IgD-negative memory B cell (primary cell): ENCODE measurements at regions not wholly inside any gene's neighbourhood (a gene's known extent, or its start where the extent isn't known, plus 50 kb on each side); places are given as distances from the start of the nearest gene placed in this dataset.

ENCODE experiments used
- H3K27ac Mint-ChIP-seq, 3 donors: one replicate each; pipeline ENCODE4 v1.8.0; 2020 to 2022; ENCODE audit warnings: mild to moderate bottlenecking in 3 of 3, mixed read lengths in 3 of 3, moderate library complexity in 1 of 3
- H3K27me3 Mint-ChIP-seq: one replicate; pipeline ENCODE4 v1.8.0; 2021; ENCODE audit warnings: mixed read lengths
- H3K36me3 Mint-ChIP-seq: one replicate; pipeline ENCODE4 v1.8.0; 2020; ENCODE audit warnings: mild to moderate bottlenecking, mixed read lengths
- H3K4me1 Mint-ChIP-seq, 3 donors: one replicate each; pipeline ENCODE4 v1.8.0; 2020 to 2022; ENCODE audit warnings: mixed read lengths in 3 of 3, mild to moderate bottlenecking in 1 of 3
- H3K4me3 Mint-ChIP-seq, 4 donors: one replicate each; pipeline ENCODE4 v1.8.0; 2020 to 2022; ENCODE audit warnings: mild to moderate bottlenecking in 4 of 4, mixed read lengths in 4 of 4, moderate library complexity in 3 of 4
- H3K9me3 Mint-ChIP-seq, 3 donors: one replicate each; pipeline ENCODE4 v1.8.0; 2020 to 2021; ENCODE audit warnings: mixed read lengths in 3 of 3, mild to moderate bottlenecking in 1 of 3

DNA sequence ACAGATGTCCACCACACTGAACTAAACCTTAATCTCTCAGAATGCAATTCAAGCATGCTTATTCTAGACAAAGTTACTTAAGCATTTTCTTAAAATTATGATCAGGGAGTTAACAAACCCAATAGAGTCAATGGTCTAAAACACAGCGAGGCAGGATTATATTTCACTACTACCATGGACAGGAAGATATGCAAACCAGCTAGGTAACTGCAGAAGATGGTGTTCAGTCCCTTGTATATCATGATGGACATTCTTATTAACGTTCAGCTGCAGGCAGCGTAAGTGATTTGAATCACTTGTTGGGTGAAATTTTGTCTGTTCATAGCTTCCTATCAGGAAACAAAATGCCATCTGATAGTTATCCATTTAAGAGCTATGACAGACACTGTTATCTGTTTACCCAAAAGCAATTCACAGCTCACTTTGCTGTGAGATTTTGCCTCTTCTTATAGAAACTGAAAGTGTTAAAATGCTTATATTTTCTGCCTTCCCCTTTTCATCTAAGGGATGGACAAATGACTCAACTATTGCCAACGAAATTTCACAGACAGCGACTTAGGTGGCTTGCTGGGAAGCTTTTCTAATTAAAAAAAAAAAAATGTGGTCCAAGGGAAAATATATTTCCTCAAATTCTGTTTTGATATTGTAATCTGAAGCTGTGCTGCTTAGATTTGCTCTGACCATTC is 591.9 kb downstream of the DACH1 start:
- Mint-ChIP-seq H3K27me3 (no peaks in the 10 kb centered on the region), H3K9me3 (peaks cover 0 to 4% (median 3%) of the 10 kb centered on the region in 3 donors), H3K4me3 (no peak overlapping the region), H3K36me3 (peaks cover 2% of the 10 kb centered on the region), H3K4me1 (peaks cover 0 to 11% (median 1%) of the 10 kb centered on the region in 3 donors), H3K27ac (no peak overlapping the region)

DNA sequence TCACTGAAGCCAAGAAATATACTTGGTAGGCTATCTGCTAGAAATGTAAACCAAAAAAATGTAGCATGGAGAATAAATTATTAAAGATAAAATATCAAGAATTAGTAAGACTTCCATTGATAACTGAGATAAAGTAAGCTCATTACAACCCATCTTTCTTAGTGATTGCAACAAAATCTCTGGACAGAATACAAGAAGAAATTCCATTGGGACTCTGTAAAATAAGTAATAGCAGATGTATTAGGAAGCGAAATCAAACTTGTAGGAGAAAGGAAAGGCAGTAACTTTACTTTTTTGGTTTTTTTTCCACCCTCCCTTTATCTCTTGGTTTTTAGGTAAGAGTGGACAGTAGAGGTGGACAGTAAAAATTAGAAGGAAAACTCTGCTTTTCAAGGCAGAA is 605.7 kb downstream of the DACH1 start:
- no peaks in the 10 kb centered on the region for H3K27me3 Mint-ChIP-seq
- peaks cover 0 to 1% (median 0%) of the 10 kb centered on the region in 3 donors for H3K9me3 Mint-ChIP-seq
- no peak overlapping the region for H3K4me3 Mint-ChIP-seq
- H3K36me3 Mint-ChIP-seq = no peaks in the 10 kb centered on the region
- H3K27ac Mint-ChIP-seq = no peak overlapping the region
- H3K4me1 Mint-ChIP-seq = no peaks in the 10 kb centered on the region

DNA sequence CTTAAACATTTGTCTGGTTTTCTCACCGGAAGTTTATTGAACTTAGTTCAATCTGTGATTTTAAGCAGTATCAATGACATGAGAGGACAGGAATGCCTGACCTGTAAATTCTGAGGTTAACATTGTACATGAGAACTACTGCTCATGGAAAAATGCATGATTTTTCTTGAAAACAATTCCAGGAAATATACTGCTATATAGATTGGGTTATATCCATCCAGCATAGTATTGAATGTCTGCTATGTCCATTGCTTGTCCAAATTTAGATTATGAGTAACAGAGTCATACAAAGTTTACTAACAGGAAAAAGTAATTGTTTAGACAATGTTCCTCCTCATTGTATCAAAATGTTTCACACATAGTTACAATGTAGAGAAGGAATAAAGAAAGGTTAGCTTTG is 606.8 kb downstream of the DACH1 start:
- H3K27ac Mint-ChIP-seq = no peak overlapping the region
- peaks cover 0 to 1% (median 0%) of the 10 kb centered on the region in 3 donors for H3K9me3 Mint-ChIP-seq
- H3K27me3 Mint-ChIP-seq = no peaks in the 10 kb centered on the region
- no peaks in the 10 kb centered on the region for H3K36me3 Mint-ChIP-seq
- no peak overlapping the region for H3K4me3 Mint-ChIP-seq
- H3K4me1 Mint-ChIP-seq = no peaks in the 10 kb centered on the region

DNA sequence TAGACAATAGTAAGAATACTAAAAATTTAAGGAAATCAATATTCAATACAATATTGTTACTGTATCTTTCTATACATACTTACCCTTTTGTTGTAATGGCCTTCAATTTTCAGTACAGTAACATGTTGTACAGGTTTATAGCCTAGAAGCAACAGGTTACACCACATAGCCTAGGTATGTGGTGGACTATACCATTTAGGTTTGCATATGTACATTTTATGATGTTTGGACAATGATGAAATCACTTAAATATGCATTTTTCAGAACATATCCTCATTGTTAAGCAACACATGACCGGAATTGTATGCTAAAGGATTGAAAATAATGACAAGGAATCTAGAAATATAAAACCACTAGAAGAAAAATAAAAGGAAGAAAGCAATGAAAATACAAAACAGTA is 611.4 kb downstream of the DACH1 start:
- Mint-ChIP-seq H3K4me3 (no peak overlapping the region), H3K4me1 (no peaks in the 10 kb centered on the region), H3K9me3 (peaks cover 0 to 2% (median 0%) of the 10 kb centered on the region in 3 donors), H3K27me3 (no peaks in the 10 kb centered on the region), H3K36me3 (no peaks in the 10 kb centered on the region), H3K27ac (no peak overlapping the region)

DNA sequence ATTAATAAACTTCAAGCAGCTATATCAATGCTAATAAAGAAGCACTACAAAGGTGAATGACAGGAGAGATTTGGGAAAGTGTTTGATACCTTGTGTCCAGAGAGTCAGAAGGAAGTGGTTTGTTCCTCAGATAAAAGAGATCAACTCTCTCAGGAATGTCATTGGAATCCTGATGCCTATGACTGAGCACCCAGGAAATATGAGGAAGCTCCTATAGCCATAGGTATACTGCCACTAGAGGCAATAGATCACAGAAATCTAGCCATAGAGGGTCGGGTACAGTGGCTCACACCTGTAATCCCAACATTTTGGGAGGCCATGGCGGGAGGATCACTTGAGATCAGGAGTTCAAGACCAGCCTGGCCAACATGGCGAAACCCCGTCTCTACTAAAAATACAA is 612.6 kb downstream of the DACH1 start:
- no peak overlapping the region for H3K4me3 Mint-ChIP-seq
- H3K27ac Mint-ChIP-seq = no peak overlapping the region
- no peaks in the 10 kb centered on the region for H3K27me3 Mint-ChIP-seq
- peaks cover 0 to 4% (median 2%) of the 10 kb centered on the region in 3 donors for H3K9me3 Mint-ChIP-seq
- no peaks in the 10 kb centered on the region for H3K36me3 Mint-ChIP-seq
- no peaks in the 10 kb centered on the region for H3K4me1 Mint-ChIP-seq

DNA sequence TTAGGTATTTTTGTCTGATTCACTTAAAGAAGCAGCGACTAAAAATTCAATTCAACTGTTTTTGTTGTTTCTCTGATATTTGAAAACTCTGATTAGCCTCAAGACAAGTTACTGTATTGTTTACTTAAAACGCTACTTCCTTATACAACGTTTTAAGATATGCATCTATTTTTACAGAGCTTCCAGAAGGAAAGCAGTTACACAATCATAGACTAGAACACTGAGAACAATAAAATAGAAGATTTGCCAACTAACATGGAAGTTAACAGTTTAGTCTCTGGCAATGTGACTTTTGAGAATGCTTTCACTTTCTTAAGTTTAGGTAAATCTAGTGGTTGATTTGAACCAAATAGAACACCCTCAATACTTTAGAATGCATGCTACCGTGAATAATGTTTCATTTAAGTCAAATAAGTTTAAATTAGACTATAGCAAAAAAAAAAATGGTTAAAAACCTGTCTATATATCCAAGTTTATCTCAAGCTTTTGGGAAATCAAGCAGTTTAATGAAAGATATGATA is 614.8 kb downstream of the DACH1 start:
- no peak overlapping the region for H3K4me3 Mint-ChIP-seq
- no peaks in the 10 kb centered on the region for H3K27me3 Mint-ChIP-seq
- peaks cover 0 to 4% (median 2%) of the 10 kb centered on the region in 3 donors for H3K9me3 Mint-ChIP-seq
- H3K27ac Mint-ChIP-seq = no peak overlapping the region
- no peaks in the 10 kb centered on the region for H3K4me1 Mint-ChIP-seq
- H3K36me3 Mint-ChIP-seq = no peaks in the 10 kb centered on the region

DNA sequence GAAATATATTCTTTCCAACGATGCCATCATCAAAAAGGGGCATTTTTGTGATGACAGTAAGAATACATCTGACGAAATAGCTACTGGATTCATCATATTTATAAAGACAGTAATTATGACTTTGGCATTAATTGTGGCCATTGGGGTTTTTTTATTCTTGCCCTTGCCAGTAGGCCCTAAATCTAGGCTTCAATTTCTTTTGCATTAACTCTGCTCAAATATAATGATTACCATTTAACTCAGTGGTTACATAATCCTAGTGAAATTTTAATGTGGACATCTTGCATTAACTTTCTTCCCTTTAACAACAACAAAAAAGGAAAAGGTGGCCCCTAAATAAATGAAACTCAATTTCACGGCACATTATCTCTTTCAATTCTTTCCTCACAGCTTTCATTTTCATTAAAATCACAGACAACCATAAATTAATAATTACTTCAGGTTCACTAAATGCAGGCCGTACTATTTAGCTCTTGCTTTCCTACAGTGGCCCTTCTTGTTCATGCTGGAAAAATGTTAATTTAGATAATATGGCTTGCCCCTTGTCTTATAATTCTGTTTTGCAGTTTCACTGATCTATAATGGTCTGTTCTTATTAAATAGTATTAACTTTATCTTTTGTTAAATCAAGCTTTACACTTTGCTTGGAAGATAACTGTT is 615.6 kb downstream of the DACH1 start:
- no peaks in the 10 kb centered on the region for H3K4me1 Mint-ChIP-seq
- no peaks in the 10 kb centered on the region for H3K36me3 Mint-ChIP-seq
- H3K4me3 Mint-ChIP-seq = no peak overlapping the region
- no peaks in the 10 kb centered on the region for H3K27me3 Mint-ChIP-seq
- H3K9me3 Mint-ChIP-seq = peaks cover 0 to 4% (median 2%) of the 10 kb centered on the region in 3 donors
- no peak overlapping the region for H3K27ac Mint-ChIP-seq

DNA sequence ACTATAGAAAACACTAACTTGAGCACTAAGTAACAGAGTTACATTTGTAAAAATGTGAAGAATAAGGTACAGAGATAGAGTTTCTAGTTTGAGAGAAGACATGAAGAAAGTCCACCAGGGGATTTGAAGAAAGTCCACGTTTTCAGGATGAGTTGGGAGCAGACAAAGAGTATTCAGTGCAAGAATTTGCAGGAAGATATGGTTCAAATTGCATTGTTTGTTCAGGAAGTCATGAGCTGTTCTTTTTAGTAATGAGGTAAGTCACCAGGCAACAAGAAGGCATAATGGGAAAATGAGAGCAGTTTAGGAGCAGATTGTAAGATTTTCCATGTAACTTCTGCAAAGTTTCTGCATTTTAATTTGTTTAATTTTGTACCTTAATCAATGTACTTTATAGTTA is 618.0 kb downstream of the DACH1 start:
- H3K27ac Mint-ChIP-seq = no peak overlapping the region
- H3K27me3 Mint-ChIP-seq = no peaks in the 10 kb centered on the region
- peaks cover 0 to 4% (median 2%) of the 10 kb centered on the region in 3 donors for H3K9me3 Mint-ChIP-seq
- no peak overlapping the region for H3K4me3 Mint-ChIP-seq
- H3K36me3 Mint-ChIP-seq = no peaks in the 10 kb centered on the region
- no peaks in the 10 kb centered on the region for H3K4me1 Mint-ChIP-seq

DNA sequence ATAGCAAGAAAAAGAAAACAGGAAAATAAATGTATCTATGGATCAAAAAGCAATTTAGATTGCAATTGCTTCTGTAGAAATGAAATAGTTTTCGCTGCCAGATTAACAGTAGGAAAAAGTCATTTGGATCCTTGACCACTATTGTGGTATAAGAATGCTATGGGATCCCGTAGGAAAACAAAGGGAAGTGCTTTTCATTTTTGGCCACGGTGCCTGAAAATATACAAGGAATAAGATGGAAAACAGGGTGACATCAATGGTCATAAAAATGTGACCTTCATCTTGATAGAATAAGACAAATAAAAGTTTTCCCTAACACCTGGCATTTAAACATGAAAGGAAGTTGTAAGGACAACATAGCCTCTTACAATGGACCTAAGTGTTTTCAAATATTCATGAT is 622.8 kb downstream of the DACH1 start:
- Mint-ChIP-seq H3K4me1 (no peaks in the 10 kb centered on the region), H3K27me3 (no peaks in the 10 kb centered on the region), H3K9me3 (no peaks in the 10 kb centered on the region), H3K4me3 (no peak overlapping the region), H3K36me3 (no peaks in the 10 kb centered on the region), H3K27ac (no peak overlapping the region)

DNA sequence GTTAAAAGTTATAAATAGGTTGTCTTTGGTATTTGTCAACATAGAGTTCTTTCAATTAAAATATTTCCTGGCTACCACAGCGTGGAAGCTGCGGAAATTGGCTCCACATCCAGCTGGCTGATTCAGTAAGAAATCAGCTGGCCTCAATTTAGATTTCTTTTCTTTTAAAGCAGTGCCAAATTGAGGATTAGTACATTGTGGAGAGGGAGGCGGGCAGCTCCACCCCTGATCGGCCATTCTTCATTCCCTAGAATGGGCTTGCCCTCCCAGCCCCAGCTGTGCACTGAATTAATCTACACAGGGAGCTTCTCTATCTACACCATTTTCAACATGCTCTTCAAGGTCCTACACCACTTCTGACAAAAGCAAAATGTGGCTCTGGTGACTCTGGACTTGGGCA is 624.8 kb downstream of the DACH1 start:
- Mint-ChIP-seq H3K4me1 (no peaks in the 10 kb centered on the region), H3K36me3 (no peaks in the 10 kb centered on the region), H3K4me3 (no peak overlapping the region), H3K27me3 (no peaks in the 10 kb centered on the region), H3K9me3 (no peaks in the 10 kb centered on the region), H3K27ac (no peak overlapping the region)

DNA sequence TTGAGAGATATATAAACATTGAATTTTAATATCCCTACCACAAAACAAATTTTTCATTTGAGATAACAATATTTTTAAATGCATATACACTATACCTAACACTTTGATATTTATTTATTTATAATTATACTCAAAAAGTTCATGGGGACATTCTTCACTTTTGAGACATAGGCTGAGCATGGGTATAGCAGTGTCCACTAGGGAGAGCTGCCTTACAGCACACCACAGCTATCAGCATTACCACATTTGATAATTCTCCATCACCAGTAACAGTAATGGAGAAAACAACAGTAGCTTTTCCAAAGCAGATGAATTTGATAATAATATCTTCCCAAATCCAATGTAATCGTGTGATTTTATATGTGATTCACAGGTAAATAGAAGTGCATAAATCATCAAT is 626.1 kb downstream of the DACH1 start:
- H3K36me3 Mint-ChIP-seq = no peaks in the 10 kb centered on the region
- no peaks in the 10 kb centered on the region for H3K4me1 Mint-ChIP-seq
- H3K27me3 Mint-ChIP-seq = no peaks in the 10 kb centered on the region
- H3K9me3 Mint-ChIP-seq = peaks cover 0 to 2% (median 0%) of the 10 kb centered on the region in 3 donors
- H3K27ac Mint-ChIP-seq = no peak overlapping the region
- H3K4me3 Mint-ChIP-seq = no peak overlapping the region

DNA sequence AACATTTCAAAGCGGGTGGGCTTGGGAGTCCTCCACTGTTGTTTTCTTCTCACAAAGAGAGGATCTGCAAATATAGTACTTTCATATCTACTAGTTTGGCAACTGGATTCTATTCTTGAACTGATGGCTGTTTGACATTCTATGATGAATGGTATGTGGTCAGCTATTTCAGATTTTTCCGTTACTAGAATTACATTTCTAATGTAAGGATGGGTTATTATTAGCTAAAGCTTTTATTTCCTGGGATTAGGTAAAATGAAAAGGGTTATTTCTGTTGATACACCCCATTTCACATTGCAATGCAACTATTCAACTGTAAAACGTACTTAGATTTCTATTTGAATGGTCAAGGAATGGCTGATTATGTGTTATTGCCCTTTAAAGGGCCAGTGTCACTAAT is 629.7 kb downstream of the DACH1 start:
- Mint-ChIP-seq H3K4me1 (no peaks in the 10 kb centered on the region), H3K36me3 (no peaks in the 10 kb centered on the region), H3K9me3 (peaks cover 0 to 6% (median 2%) of the 10 kb centered on the region in 3 donors), H3K4me3 (no peak overlapping the region), H3K27me3 (no peaks in the 10 kb centered on the region), H3K27ac (no peak overlapping the region)

DNA sequence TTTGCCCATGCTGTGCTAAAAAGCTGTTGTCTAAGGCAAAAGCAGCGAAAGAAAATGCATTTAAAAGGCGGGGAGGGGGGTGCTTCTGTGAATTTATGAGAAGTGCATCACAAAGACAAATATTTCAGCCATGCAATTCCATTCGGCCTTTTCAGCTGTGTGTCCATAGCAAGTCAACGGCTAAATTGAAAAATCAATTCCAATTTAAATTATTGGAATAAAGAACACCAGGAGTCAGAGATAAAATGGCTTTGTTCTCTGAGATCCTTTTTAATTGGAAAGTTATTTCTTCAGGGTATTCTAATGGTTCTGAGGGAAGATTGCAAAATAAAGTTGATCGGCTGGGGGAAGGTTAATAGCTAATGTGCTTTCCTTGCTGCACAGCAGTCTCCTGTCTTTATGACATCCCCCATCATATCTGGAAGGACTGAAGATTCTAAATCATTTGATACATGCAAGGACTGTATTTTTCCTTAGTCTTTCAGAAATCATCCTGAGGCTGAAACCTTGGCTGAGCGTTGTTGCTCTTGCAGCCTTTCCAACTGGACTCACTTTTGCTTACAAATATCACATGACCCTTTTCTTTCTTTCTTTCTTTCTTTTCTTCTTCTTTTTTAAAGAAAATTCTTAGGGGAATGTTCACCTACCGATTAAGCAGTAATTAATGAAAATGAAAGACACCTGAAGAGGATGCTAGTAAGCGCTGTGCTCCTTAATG is 647.1 kb downstream of the DACH1 start:
- Mint-ChIP-seq H3K9me3 (peaks cover 0 to 6% (median under 1%) of the 10 kb centered on the region in 3 donors), H3K36me3 (no peaks in the 10 kb centered on the region), H3K27ac (no peak overlapping the region), H3K4me1 (no peaks in the 10 kb centered on the region), H3K4me3 (peak overlapping the region in 1 of 4 donors; percentile 4), H3K27me3 (no peaks in the 10 kb centered on the region)

DNA sequence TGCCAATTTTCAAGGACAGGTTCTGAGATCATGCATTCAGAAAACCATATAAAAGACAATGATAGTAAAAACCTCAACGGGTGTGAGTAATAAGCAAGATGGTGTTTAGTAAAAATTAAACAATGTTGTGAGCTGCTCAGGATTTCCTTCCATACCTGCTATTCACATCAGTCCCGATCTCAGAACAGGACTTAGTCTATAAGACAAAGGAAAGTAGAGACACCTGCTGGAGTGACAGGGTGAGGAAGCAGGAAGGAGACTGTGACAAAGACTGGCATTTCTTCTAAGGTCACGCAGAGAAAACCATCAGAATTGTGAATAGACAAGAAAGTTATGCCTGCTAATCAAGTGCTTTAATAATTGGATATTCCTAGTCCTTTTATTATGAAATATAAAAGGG is 648.0 kb downstream of the DACH1 start:
- Mint-ChIP-seq H3K4me1 (peaks cover 0 to under 1% (median 0%) of the 10 kb centered on the region in 3 donors), H3K36me3 (no peaks in the 10 kb centered on the region), H3K27ac (no peak overlapping the region), H3K27me3 (no peaks in the 10 kb centered on the region), H3K9me3 (peaks cover 0 to 6% (median 2%) of the 10 kb centered on the region in 3 donors), H3K4me3 (no peak overlapping the region)

DNA sequence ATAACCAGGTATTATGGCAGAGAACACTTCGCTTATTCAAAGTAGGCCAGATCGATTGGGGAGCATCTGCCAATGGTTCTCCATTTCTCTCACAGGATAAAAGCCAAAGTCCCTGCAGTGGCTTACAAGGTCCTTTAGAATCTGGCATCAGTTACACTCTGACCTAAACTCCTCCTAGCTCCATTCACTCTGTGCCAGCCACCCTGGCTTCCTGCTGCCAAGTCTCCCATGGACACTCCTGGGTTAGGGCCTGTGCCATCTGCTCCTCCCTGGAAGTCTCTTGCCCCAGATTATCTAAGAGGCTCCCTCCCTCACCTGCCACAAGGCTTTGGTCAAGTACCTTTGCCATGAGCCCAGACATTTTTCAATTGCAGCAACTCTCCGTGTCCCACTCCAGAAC is 649.2 kb downstream of the DACH1 start:
- H3K36me3 Mint-ChIP-seq = no peaks in the 10 kb centered on the region
- peaks cover 0 to 1% (median 0%) of the 10 kb centered on the region in 3 donors for H3K4me1 Mint-ChIP-seq
- H3K27me3 Mint-ChIP-seq = no peaks in the 10 kb centered on the region
- no peak overlapping the region for H3K4me3 Mint-ChIP-seq
- H3K9me3 Mint-ChIP-seq = peaks cover 0 to 2% (median 2%) of the 10 kb centered on the region in 3 donors
- H3K27ac Mint-ChIP-seq = peak overlapping the region in 1 of 3 donors; percentile 24
